K562 (cell line): ENCODE measurements at regions not wholly inside any gene's neighbourhood (a gene's known extent, or its start where the extent isn't known, plus 50 kb on each side); places are given as distances from the start of the nearest gene placed in this dataset.

Source experiments
- RB1 ChIP-seq: fragments of 450-650 bp; IDR thresholded peaks from 2 replicates; pipeline ENCODE4 v1.6.1; 2017; ENCODE audit warnings: low read depth, mild to moderate bottlenecking
- ZNF217 ChIP-seq: sonication (generic); formaldehyde crosslinking; IDR thresholded peaks from 2 replicates; pipeline ENCODE4 v1.8.0; 2022; ENCODE audit warnings: mild to moderate bottlenecking, missing genetic modification reagents
- ZNF77 ChIP-seq: fragments of 250-450 bp; sonication (Bioruptor Pico); IDR thresholded peaks from 2 replicates; pipeline ENCODE4 v1.5.0; 2020
- ZSCAN32 ChIP-seq: fragments of 450-650 bp; formaldehyde crosslinking; IDR thresholded peaks from 2 replicates; pipeline ENCODE4 v1.4.0; 2020; ENCODE audit warnings: mild to moderate bottlenecking, moderate library complexity
- TF ChIP-seq, protein P1 (sequence below), 2 experiments: fragments of 450-650 bp in 1 of 2; sonication (generic) in 1 of 2; formaldehyde crosslinking in 1 of 2; IDR thresholded peaks; 2 replicates each; pipeline versions ENCODE4 v1.7.1 to v1.9.0; 2016 to 2022; ENCODE audit warnings: inconsistent platforms in 1 of 2, mild to moderate bottlenecking in 1 of 2, missing genetic modification reagents in 1 of 2

DNA sequence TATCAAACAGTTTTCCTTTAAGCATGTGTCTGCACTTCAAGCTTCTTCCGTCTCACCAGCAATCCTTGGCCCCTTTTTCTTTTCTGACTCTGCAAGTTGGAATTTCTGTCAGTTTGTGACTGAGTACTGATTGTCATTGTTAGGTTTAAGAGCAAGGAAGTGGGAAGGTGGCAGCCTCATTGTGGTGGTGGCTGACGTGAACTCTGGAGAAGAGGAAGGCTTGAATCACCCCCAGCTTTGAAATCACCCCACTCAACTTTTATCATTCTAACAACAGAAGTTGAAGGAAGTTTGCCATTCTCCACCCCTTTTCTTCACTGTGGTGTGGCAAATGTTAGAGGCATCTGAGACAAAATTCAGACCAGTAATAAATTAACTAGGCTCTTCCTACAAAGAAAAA is 231.6 kb upstream of the AGTR1 start (continued):
- no peak for TF ChIP-seq ZNF217 (CRISPR knock-in tag)
- TF ChIP-seq, protein P1, sequence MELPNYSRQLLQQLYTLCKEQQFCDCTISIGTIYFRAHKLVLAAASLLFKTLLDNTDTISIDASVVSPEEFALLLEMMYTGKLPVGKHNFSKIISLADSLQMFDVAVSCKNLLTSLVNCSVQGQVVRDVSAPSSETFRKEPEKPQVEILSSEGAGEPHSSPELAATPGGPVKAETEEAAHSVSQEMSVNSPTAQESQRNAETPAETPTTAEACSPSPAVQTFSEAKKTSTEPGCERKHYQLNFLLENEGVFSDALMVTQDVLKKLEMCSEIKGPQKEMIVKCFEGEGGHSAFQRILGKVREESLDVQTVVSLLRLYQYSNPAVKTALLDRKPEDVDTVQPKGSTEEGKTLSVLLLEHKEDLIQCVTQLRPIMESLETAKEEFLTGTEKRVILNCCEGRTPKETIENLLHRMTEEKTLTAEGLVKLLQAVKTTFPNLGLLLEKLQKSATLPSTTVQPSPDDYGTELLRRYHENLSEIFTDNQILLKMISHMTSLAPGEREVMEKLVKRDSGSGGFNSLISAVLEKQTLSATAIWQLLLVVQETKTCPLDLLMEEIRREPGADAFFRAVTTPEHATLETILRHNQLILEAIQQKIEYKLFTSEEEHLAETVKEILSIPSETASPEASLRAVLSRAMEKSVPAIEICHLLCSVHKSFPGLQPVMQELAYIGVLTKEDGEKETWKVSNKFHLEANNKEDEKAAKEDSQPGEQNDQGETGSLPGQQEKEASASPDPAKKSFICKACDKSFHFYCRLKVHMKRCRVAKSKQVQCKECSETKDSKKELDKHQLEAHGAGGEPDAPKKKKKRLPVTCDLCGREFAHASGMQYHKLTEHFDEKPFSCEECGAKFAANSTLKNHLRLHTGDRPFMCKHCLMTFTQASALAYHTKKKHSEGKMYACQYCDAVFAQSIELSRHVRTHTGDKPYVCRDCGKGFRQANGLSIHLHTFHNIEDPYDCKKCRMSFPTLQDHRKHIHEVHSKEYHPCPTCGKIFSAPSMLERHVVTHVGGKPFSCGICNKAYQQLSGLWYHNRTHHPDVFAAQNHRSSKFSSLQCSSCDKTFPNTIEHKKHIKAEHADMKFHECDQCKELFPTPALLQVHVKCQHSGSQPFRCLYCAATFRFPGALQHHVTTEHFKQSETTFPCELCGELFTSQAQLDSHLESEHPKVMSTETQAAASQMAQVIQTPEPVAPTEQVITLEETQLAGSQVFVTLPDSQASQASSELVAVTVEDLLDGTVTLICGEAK (IDR thresholded peaks at IDR 0.05), result no peak
- TF ChIP-seq, protein P1 (CRISPR knock-in tag; IDR thresholded peaks at IDR 0.05), result no peak
- no peak for TF ChIP-seq ZNF77 (CRISPR knock-in tag)
- TF ChIP-seq ZSCAN32 (CRISPR knock-in tag), result no peak
- no peak for TF ChIP-seq RB1
